Hepatocyte (in vitro differentiated cells): ENCODE measurements at regions not wholly inside any gene's neighbourhood (a gene's known extent, or its start where the extent isn't known, plus 50 kb on each side); places are given as distances from the start of the nearest gene placed in this dataset.
"Not testable (repeated sequence)": the region's sequence is repeated elsewhere in the genome, so short reads cannot be mapped to it uniquely, and the experiment has no call there.

Source experiments
- DNase-seq: peaks from one replicate; pipeline ENCODE4 v3.0.0-alpha.2; 2016; ENCODE audit warnings: low spot score
- H2AFZ ChIP-seq: fragments of 200-600 bp; sonication (generic); 2 replicates; pipeline ENCODE4 v1.6.0; 2016; ENCODE audit warnings: antibody characterized with exemption, mild to moderate bottlenecking
- H3K27ac ChIP-seq: fragments of 200-600 bp; sonication (generic); 2 replicates; pipeline ENCODE4 v1.5.1; 2016; ENCODE audit warnings: mild to moderate bottlenecking
- H3K27me3 ChIP-seq: fragments of 200-600 bp; sonication (generic); 2 replicates; pipeline ENCODE4 v1.6.1; 2016
- H3K36me3 ChIP-seq: fragments of 200-600 bp; sonication (generic); replicated peaks from 2 replicates; pipeline ENCODE4 v1.5.1; 2016; ENCODE audit warnings: low read depth; ENCODE audit not compliant: insufficient read depth
- H3K4me1 ChIP-seq: fragments of 200-600 bp; sonication (generic); 2 replicates; pipeline ENCODE4 v1.5.1; 2016; ENCODE audit warnings: mild to moderate bottlenecking, moderate library complexity; ENCODE audit not compliant: insufficient read depth
- H3K4me2 ChIP-seq: fragments of 200-600 bp; sonication (generic); 2 replicates; pipeline ENCODE4 v1.6.0; 2016
- H3K4me3 ChIP-seq: fragments of 200-600 bp; sonication (generic); 2 replicates; pipeline ENCODE4 v1.5.1; 2016; ENCODE audit warnings: mild to moderate bottlenecking
- H3K79me2 ChIP-seq: fragments of 200-600 bp; sonication (generic); 2 replicates; pipeline ENCODE4 v1.6.0; 2017; ENCODE audit warnings: mild to moderate bottlenecking
- H3K9me2 ChIP-seq: fragments of 200-600 bp; sonication (generic); replicated peaks from 2 replicates; pipeline ENCODE4 v1.6.0; 2017; ENCODE audit warnings: mild to moderate bottlenecking; ENCODE audit not compliant: insufficient read depth
- H3K9me3 ChIP-seq: fragments of 200-600 bp; sonication (generic); 2 replicates; pipeline ENCODE4 v1.5.1; 2016; ENCODE audit warnings: low read depth, mild to moderate bottlenecking
- H4K20me1 ChIP-seq: fragments of 200-600 bp; sonication (generic); 2 replicates; pipeline ENCODE4 v1.6.0; 2016; ENCODE audit warnings: mild to moderate bottlenecking; ENCODE audit not compliant: insufficient read depth, poor library complexity, severe bottlenecking
- EZH2 ChIP-seq: fragments of 200-600 bp; sonication (generic); IDR thresholded peaks from 2 replicates; pipeline ENCODE4 v1.6.1; 2016; ENCODE audit warnings: antibody characterized with exemption, mild to moderate bottlenecking, borderline replicate concordance
- EZH2phosphoT487 ChIP-seq: fragments of 200-600 bp; sonication (generic); IDR thresholded peaks from one replicate; pipeline ENCODE4 v1.6.1; 2018; ENCODE audit warnings: antibody characterized with exemption, mild to moderate bottlenecking, low read depth, moderate library complexity; ENCODE audit not compliant: unreplicated experiment, severe bottlenecking
- WGBS: methylation state at CpG from one replicate; pipeline ENCODE4 v1.1.6; 2016; ENCODE audit warnings: low lambda C conversion rate; ENCODE audit errors: missing lambda C conversion rate; 5-methylcytosine and 5-hydroxymethylcytosine counted together
- TF ChIP-seq, protein P1 (sequence below): fragments of 200-600 bp; sonication (generic); IDR thresholded peaks from 2 replicates; pipeline ENCODE4 v1.5.1; 2016; ENCODE audit warnings: antibody characterized with exemption, mild to moderate bottlenecking; ENCODE audit not compliant: poor library complexity

DNA sequence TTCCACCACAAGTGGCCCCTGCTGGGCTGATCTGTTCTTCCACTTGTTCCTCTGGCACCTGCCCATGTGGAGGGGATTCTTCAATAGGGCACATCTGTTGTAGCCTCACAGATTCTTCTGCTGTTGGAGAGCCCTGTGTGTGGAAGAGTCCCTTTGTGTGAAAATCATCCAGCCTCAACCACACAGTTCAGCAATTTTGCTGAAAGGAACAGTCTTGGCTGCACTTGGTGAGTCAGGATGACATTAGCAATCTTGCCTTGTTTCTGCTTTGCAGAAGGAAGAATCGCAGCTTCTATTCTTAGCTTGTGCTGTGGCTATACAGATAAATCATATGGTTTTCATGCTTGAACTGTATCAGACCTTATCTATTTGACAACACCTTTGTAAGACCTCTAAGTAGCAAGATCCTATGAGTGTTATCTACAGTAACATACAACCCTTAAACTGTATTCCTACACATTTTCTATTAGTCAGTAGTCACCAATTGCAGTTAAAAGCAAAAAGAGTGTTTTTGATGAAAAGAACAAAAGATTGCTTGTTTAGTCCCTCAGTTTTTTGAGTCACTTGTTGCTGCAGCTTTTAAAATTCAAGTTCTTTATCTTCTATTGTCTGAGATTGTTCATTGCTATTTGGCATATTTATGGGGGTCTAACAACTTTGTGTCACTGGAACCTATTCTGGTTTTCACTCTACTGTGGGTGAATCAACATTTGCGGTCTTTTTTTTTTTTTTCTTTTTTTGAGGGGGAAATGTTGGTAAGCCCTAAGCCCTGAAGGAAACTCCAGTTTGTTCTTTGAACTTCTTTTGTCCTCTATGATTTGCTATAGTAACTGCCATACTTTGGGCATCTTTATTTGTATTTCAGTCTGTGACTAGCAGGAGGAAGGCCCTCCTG lies 231.6 kb downstream of the TFAP2B start:
- H3K27ac ChIP-seq = no peak overlapping the region
- no peaks in the 10 kb centered on the region for H3K9me3 ChIP-seq
- no peaks in the 10 kb centered on the region for H3K27me3 ChIP-seq
- H4K20me1 ChIP-seq = no peaks in the 10 kb centered on the region
- H3K4me1 ChIP-seq = no peaks in the 10 kb centered on the region
- TF ChIP-seq EZH2phosphoT487 (no peak), EZH2 (no peak)
- TF ChIP-seq, protein P1, sequence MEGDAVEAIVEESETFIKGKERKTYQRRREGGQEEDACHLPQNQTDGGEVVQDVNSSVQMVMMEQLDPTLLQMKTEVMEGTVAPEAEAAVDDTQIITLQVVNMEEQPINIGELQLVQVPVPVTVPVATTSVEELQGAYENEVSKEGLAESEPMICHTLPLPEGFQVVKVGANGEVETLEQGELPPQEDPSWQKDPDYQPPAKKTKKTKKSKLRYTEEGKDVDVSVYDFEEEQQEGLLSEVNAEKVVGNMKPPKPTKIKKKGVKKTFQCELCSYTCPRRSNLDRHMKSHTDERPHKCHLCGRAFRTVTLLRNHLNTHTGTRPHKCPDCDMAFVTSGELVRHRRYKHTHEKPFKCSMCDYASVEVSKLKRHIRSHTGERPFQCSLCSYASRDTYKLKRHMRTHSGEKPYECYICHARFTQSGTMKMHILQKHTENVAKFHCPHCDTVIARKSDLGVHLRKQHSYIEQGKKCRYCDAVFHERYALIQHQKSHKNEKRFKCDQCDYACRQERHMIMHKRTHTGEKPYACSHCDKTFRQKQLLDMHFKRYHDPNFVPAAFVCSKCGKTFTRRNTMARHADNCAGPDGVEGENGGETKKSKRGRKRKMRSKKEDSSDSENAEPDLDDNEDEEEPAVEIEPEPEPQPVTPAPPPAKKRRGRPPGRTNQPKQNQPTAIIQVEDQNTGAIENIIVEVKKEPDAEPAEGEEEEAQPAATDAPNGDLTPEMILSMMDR = no peak
- H3K36me3 ChIP-seq = no peaks in the 10 kb centered on the region
- no peak overlapping the region for H3K4me2 ChIP-seq
- H2AFZ ChIP-seq = no peak overlapping the region
- no peak for DNase-seq
- no peaks in the 10 kb centered on the region for H3K79me2 ChIP-seq
- H3K4me3 ChIP-seq = no peak overlapping the region
- no peaks in the 10 kb centered on the region for H3K9me2 ChIP-seq
- 69% methylated on average over 2 of the region's 2 CpGs for WGBS

DNA sequence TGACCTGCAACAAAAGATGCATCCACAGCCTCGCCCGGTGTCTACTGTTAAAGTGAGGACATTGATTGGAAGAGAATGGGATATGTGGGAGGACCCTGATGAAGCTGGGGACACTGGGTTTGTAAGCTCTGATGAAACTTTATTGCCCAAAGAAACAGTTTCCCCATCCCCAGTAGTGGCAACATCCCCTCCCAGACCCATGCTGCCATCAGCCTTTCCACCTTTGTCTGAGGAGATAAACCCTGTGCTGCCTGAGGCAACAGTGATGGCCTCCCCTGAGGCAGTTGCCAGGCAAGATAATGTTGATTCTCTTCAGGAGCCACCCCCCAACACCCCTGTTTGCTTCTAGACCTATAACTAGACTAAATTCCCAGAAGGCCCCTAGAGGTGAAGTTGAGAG lies 234.0 kb downstream of the TFAP2B start:
- H3K4me3 ChIP-seq, H3K9me3 ChIP-seq, H3K36me3 ChIP-seq, H4K20me1 ChIP-seq, H3K27ac ChIP-seq, H3K4me2 ChIP-seq, H3K4me1 ChIP-seq, H2AFZ ChIP-seq, H3K27me3 ChIP-seq, H3K79me2 ChIP-seq, DNase-seq, H3K9me2 ChIP-seq: not testable (repeated sequence)
- 98% methylated on average over 2 of the region's 2 CpGs for WGBS

DNA sequence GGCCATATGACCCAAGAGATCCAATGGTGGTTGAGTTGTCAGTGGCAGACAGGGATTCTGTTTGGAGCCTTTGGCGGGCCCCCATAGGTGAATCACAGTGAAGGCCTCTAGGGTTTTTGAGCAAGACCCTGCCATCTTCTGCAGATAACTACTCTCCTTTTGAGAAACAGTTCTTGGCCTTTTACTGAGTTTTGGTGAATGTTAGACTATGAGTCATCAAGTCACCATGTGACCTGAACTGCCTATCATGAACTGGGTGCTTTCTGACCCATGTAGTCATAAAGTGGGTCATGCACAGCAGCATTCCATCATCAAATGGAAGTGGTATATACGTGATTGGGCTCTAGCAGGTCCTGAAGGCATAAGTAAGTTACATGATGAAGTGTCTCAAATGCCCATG lies 236.6 kb downstream of the TFAP2B start:
- not testable (repeated sequence) for H3K9me2 ChIP-seq, H3K27ac ChIP-seq, H2AFZ ChIP-seq

DNA sequence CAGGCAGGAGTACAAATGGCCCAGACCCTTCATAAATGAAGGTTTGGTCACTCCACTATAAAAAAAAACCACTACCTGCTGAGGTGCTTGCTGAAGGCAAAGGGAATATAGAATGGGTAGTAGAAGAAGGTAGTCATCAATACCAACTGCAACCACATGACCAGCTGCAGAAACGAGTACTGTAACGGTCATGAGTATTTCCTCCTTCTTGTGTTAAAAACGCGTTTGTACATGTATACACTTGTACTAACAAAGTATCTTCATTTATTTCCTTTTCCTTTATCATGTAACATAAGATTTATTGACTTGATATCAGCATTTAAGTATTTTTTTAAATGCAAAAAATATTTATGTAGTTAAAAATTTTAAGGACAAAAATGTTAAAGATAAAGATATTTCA lies 238.6 kb downstream of the TFAP2B start:
- H4K20me1 ChIP-seq = no peaks in the 10 kb centered on the region
- H3K9me2 ChIP-seq = no peaks in the 10 kb centered on the region
- no peak overlapping the region for H3K4me3 ChIP-seq
- H3K36me3 ChIP-seq = no peaks in the 10 kb centered on the region
- H3K27ac ChIP-seq = no peak overlapping the region
- TF ChIP-seq EZH2phosphoT487 = no peak
- TF ChIP-seq, protein P1 = no peak
- TF ChIP-seq EZH2 = no peak
- H3K4me1 ChIP-seq = no peaks in the 10 kb centered on the region
- no peaks in the 10 kb centered on the region for H3K79me2 ChIP-seq
- H3K9me3 ChIP-seq = no peaks in the 10 kb centered on the region
- WGBS = 92% methylated on average over 4 of the region's 4 CpGs
- no peak for DNase-seq
- H3K4me2 ChIP-seq = no peak overlapping the region
- no peak overlapping the region for H2AFZ ChIP-seq
- no peaks in the 10 kb centered on the region for H3K27me3 ChIP-seq

More for the DNA sequence above, 236.6 kb downstream of the TFAP2B start:
- not testable (repeated sequence) for H4K20me1 ChIP-seq, H3K27me3 ChIP-seq, H3K4me1 ChIP-seq, DNase-seq, H3K9me3 ChIP-seq, H3K4me2 ChIP-seq, H3K36me3 ChIP-seq, H3K4me3 ChIP-seq, H3K79me2 ChIP-seq
- WGBS = 76% methylated on average over 2 of the region's 2 CpGs
